ENCODE measurements at regions not wholly inside any gene's neighbourhood (a gene's known extent, or its start where the extent isn't known, plus 50 kb on each side); places are given as distances from the start of the nearest gene placed in this dataset.

- no peak for TF ChIP-seq ZNF446 (CRISPR knock-in tag; IDR thresholded peaks at IDR 0.05)
- TF ChIP-seq HBP1 (CRISPR knock-in tag; IDR thresholded peaks at IDR 0.05; ENCODE audit: low read depth) = no peak
- no peak for TF ChIP-seq RFX3 (CRISPR knock-in tag; IDR thresholded peaks at IDR 0.05)
- TF ChIP-seq ZSCAN12 (CRISPR knock-in tag; IDR thresholded peaks at IDR 0.05) = peak; percentile 87; the same call in 1 of the 2 replicates
- peak; percentile 77; the same call in 1 of the 2 replicates for TF ChIP-seq ZNF580 (CRISPR knock-in tag; IDR thresholded peaks at IDR 0.05; ENCODE audit: borderline replicate concordance, low read depth)
- TF ChIP-seq SNAPC2 (CRISPR knock-in tag; IDR thresholded peaks at IDR 0.05) = no peak
- TF ChIP-seq RAD21 (CRISPR knock-in tag; IDR thresholded peaks at IDR 0.05) = peak; percentile 56; the same call in 1 of the 2 replicates
- TF ChIP-seq RELA (CRISPR knock-in tag; IDR thresholded peaks at IDR 0.05) = no peak
- TF ChIP-seq NRL (CRISPR knock-in tag; IDR thresholded peaks at IDR 0.05; ENCODE audit: borderline replicate concordance) = no peak
- TF ChIP-seq ZIK1 (CRISPR knock-in tag; IDR thresholded peaks at IDR 0.05; ENCODE audit: borderline replicate concordance, low read depth) = no peak
- TF ChIP-seq ZSCAN5A (CRISPR knock-in tag; IDR thresholded peaks at IDR 0.05; ENCODE audit: borderline replicate concordance) = no peak
- no peak for TF ChIP-seq ZBTB8A (CRISPR knock-in tag; IDR thresholded peaks at IDR 0.05; ENCODE audit: borderline replicate concordance, low read depth)
- TF ChIP-seq RCOR2 (CRISPR knock-in tag; IDR thresholded peaks at IDR 0.05) = peak; percentile 76; the same call in 1 of the 2 replicates
- TF ChIP-seq KAT7 (CRISPR knock-in tag; IDR thresholded peaks at IDR 0.05; ENCODE audit: borderline replicate concordance) = peak; percentile 65
- TF ChIP-seq RERE (CRISPR knock-in tag; IDR thresholded peaks at IDR 0.05; ENCODE audit: low read depth) = peak; percentile 86
- TF ChIP-seq AFF4 (CRISPR knock-in tag; IDR thresholded peaks at IDR 0.05) = no peak
- no peak for TF ChIP-seq SIN3B (IDR thresholded peaks at IDR 0.05; ENCODE audit: low read length)
Measured at GRCh38 chr17:73798111-73798748, 154.0 kb upstream of the SDK2 start (continued).

Data from HepG2 (cell line).